IMR-90 (cell line): ENCODE measurements at regions not wholly inside any gene's neighbourhood (a gene's known extent, or its start where the extent isn't known, plus 50 kb on each side); places are given as distances from the start of the nearest gene placed in this dataset.
A peak's percentile ranks its signal among the peaks of the same experiment; 100 is the strongest.

ENCODE experiments used
- ATAC-seq: fragments of 200-7000 bp; cut with Tn5 transposase; 2 replicates; pipeline ENCODE4 v1.9.1; 2020; ENCODE audit warnings: low read depth, mild to moderate bottlenecking, moderate library complexity
- BruUV-seq: library from RNA; stranded (reverse); fragments of 400-500 nt; replicated peaks from 2 replicates; lab custom pipeline; 2021; lab: Mats Ljungman, UMichigan
- CTCF ChIA-PET: fragments of 300-600 bp; formaldehyde crosslinking; extraction: SDS; loops from one replicate; lab custom pipeline; 2021; ENCODE audit warnings: antibody characterized with exemption; lab: Yijun Ruan, JAX
- POLR2A ChIA-PET: fragments of 300-600 bp; sonication (Branson Sonifier 250); formaldehyde crosslinking; loops from one replicate; lab custom pipeline; 2022; ENCODE audit warnings: antibody characterized with exemption; ENCODE audit not compliant: unreplicated experiment; lab: Charles Lee
- DNase-seq: peaks from one replicate; pipeline ENCODE4 v3.0.0; 2013
- H2AFZ ChIP-seq: replicated peaks from 2 replicates; pipeline ENCODE3; 2013; ENCODE audit warnings: low read length, mild to moderate bottlenecking; ENCODE audit not compliant: poor library complexity
- H2AK5ac ChIP-seq: 2 replicates; pipeline ENCODE4 v1.6.1; 2013; ENCODE audit warnings: low read depth, low read length, inconsistent platforms
- H2AK9ac ChIP-seq: replicated peaks from 2 replicates; pipeline ENCODE3; 2013; ENCODE audit warnings: mild to moderate bottlenecking, low read depth, low read length, moderate library complexity; ENCODE audit not compliant: poor library complexity
- H2BK120ac ChIP-seq: 2 replicates; pipeline ENCODE4 v1.6.1; 2013; ENCODE audit warnings: low read depth, low read length, inconsistent platforms
- H2BK15ac ChIP-seq: 3 replicates; pipeline ENCODE4 v1.6.1; 2013; ENCODE audit warnings: low read depth, low read length, inconsistent platforms
- H2BK20ac ChIP-seq: 2 replicates; pipeline ENCODE4 v1.6.1; 2013; ENCODE audit warnings: low read depth, mild to moderate bottlenecking, inconsistent platforms, low read length, moderate library complexity
- H2BK5ac ChIP-seq: 2 replicates; pipeline ENCODE4 v1.6.1; 2013; ENCODE audit warnings: mild to moderate bottlenecking, low read depth, low read length, inconsistent platforms; ENCODE audit not compliant: poor library complexity, severe bottlenecking
- H3K14ac ChIP-seq: replicated peaks from 2 replicates; pipeline ENCODE4 v1.6.1; 2013; ENCODE audit warnings: low read depth, low read length, inconsistent platforms
- H3K18ac ChIP-seq: 2 replicates; pipeline ENCODE4 v1.6.1; 2013; ENCODE audit warnings: low read depth, low read length, control low read depth
- H3K23ac ChIP-seq: 2 replicates; pipeline ENCODE4 v1.6.1; 2013; ENCODE audit warnings: low read depth, low read length, inconsistent platforms
- H3K27ac ChIP-seq: 2 replicates; pipeline ENCODE4 v1.5.1; 2013; ENCODE audit warnings: mild to moderate bottlenecking, control low read depth, low read length; ENCODE audit not compliant: insufficient read depth
- H3K27me3 ChIP-seq: 2 replicates; pipeline ENCODE4 v1.6.1; 2013; ENCODE audit warnings: low read length; ENCODE audit not compliant: control insufficient read depth, insufficient read depth
- H3K36me3 ChIP-seq: 2 replicates; pipeline ENCODE4 v1.6.1; 2013; ENCODE audit warnings: low read length, mixed read lengths; ENCODE audit not compliant: control insufficient read depth, insufficient read depth
- H3K4ac ChIP-seq: 2 replicates; pipeline ENCODE4 v1.6.1; 2013; ENCODE audit warnings: low read depth, low read length, inconsistent platforms
- H3K4me1 ChIP-seq: 2 replicates; pipeline ENCODE4 v1.6.1; 2013; ENCODE audit warnings: low read length, mixed read lengths; ENCODE audit not compliant: control insufficient read depth, insufficient read depth
- H3K4me2 ChIP-seq: 2 replicates; pipeline ENCODE4 v1.6.1; 2013; ENCODE audit warnings: low read depth, mild to moderate bottlenecking, control low read depth, low read length, moderate library complexity
- H3K4me3 ChIP-seq: 2 replicates; pipeline ENCODE4 v1.5.1; 2013; ENCODE audit warnings: low read depth, mild to moderate bottlenecking, control low read depth, low read length, moderate library complexity; ENCODE audit not compliant: insufficient read depth
- H3K56ac ChIP-seq: 2 replicates; pipeline ENCODE4 v1.6.1; 2013; ENCODE audit warnings: low read length, inconsistent platforms; ENCODE audit not compliant: insufficient read depth; ENCODE audit errors: extremely low read depth
- H3K79me1 ChIP-seq, 2 experiments: 2 replicates each; pipeline ENCODE4 v1.6.1; 2013; ENCODE audit warnings: low read length in 2 of 2, inconsistent platforms in 1 of 2, low read depth in 1 of 2
- H3K9ac ChIP-seq: 2 replicates; pipeline ENCODE4 v1.6.1; 2013; ENCODE audit warnings: low read depth, low read length, control low read depth
- H3K9me1 ChIP-seq: 2 replicates; pipeline ENCODE4 v1.6.1; 2013; ENCODE audit warnings: low read length, inconsistent platforms; ENCODE audit not compliant: insufficient read depth
- H3K9me3 ChIP-seq: 2 replicates; pipeline ENCODE4 v1.6.1; 2013; ENCODE audit warnings: low read length; ENCODE audit not compliant: control insufficient read depth, insufficient read depth
- H4K20me1 ChIP-seq: 2 replicates; pipeline ENCODE4 v1.6.1; 2013; ENCODE audit warnings: low read length, inconsistent platforms; ENCODE audit not compliant: insufficient read depth
- H4K5ac ChIP-seq: 2 replicates; pipeline ENCODE4 v1.6.1; 2013; ENCODE audit warnings: mild to moderate bottlenecking, low read depth, low read length, control low read depth
- H4K8ac ChIP-seq, 2 experiments: 2 replicates each; pipeline ENCODE4 v1.6.1; 2013; ENCODE audit warnings: low read depth in 2 of 2, low read length in 2 of 2, control low read depth in 1 of 2, inconsistent platforms in 1 of 2
- H4K91ac ChIP-seq: 2 replicates; pipeline ENCODE4 v1.6.1; 2013; ENCODE audit warnings: low read depth, low read length, inconsistent platforms; ENCODE audit not compliant: insufficient read depth
- CEBPB ChIP-seq: IDR thresholded peaks from 2 replicates; pipeline ENCODE4 v1.6.1; 2012; ENCODE audit warnings: low read depth, low read length, improper control_type of control experiment
- MAFK ChIP-seq: IDR thresholded peaks from 2 replicates; pipeline ENCODE4 v1.6.1; 2012; ENCODE audit warnings: low read depth, low read length, improper control_type of control experiment
- RFX5 ChIP-seq: IDR thresholded peaks from 2 replicates; pipeline ENCODE4 v1.8.0; 2012; ENCODE audit warnings: low read depth, mild to moderate bottlenecking, low read length, moderate library complexity
- WGBS, 2 experiments: methylation state at CpG; one replicate each; pipeline versions ENCODE4 v1.1.5 to v1.1.7; 2013; ENCODE audit warnings: missing lambda C conversion rate in 2 of 2; ENCODE audit not compliant: insufficient read length in 1 of 2; ENCODE audit errors: extremely low coverage in 2 of 2; 5-methylcytosine and 5-hydroxymethylcytosine counted together
- dilution Hi-C: fragments of 300-500 bp; cut with HindIII; formaldehyde crosslinking; loops from one replicate; pipeline ENCODE4 v1.14.3; 2018; ENCODE audit warnings: low sequenced_read_pairs; ENCODE audit not compliant: unreplicated experiment
- in situ Hi-C: fragments of 300-500 bp; cut with MboI; formaldehyde crosslinking; loops from 3 replicates; pipeline ENCODE4 v1.14.3; 2019; ENCODE audit warnings: low sequenced_read_pairs, inconsistent platforms, mixed read lengths
- intact Hi-C: fragments of 100-400 bp; cut with micrococcal nuclease; formaldehyde crosslinking; loops from 2 replicates; pipeline ENCODE4 v1.10.0; 2022

DNA sequence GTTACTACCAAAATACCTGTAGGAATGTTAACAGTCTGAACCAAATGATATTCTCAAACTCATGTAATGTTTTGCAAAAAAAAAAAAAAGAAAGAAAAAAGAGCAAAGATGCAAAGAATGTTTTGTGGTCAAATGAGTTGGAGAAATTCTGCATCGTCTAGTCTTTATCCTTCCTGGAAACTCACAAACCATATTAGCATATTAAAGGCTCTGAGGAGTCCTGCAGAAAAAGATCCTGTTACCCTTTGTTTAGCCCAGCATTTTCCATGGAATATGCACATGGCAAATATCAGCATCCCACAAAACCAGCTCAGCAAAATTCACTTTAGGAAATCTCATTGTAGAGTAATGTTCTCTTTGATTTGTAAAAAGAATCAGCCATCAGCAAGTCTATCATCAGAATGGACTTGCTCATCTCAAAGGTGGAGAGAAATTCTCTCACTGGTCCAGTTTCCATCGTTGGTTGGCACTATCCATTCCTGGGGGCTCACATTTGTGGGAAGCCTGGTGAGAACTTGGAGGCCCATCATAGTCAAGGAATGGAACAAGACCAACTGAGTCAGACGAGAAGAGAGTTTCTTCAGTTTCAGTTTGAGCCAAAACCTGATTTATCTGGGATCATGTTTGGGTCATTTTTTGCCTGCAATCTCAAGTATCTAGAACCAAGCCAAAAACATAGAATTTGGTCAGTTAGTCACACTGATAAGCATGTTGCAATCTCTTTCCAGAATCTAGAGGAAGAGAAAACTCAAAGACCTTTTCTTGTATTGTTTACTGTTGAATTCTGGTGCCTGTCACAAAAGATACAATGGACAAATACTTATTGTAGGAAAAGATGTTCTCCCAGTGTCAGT is 129.8 kb downstream of the TBX5 start:
- no TSS peak for BruUV-seq
- dilution Hi-C loops (no loop called here), in situ Hi-C loops (no loop called here), intact Hi-C loops (no loop called here)
- Histone ChIP-seq H2AK9ac (no peak overlapping the region), H3K79me1 (no peaks in the 10 kb centered on the region), H4K20me1 (no peaks in the 10 kb centered on the region), H4K8ac (no peak overlapping the region), H3K18ac (no peak overlapping the region), H4K91ac (no peak overlapping the region), H3K36me3 (no peaks in the 10 kb centered on the region), H2AFZ (no peak overlapping the region), H3K9me1 (no peaks in the 10 kb centered on the region), H2BK20ac (no peak overlapping the region), H3K23ac (no peak overlapping the region), H3K27me3 (peaks cover 12% of the 10 kb centered on the region), H2BK15ac (no peak overlapping the region), H3K9me3 (no peaks in the 10 kb centered on the region), H3K4ac (no peak overlapping the region), H3K56ac (no peak overlapping the region), H3K27ac (no peak overlapping the region), H3K4me3 (no peak overlapping the region), H3K4me1 (no peaks in the 10 kb centered on the region), H2BK5ac (no peak overlapping the region), H4K5ac (no peak overlapping the region), H2BK120ac (no peak overlapping the region), H3K4me2 (no peak overlapping the region), H3K9ac (no peak overlapping the region), H3K14ac (no peak overlapping the region), H2AK5ac (no peak overlapping the region)
- TF ChIP-seq CEBPB (peak; percentile 25; the same call in 1 of the 2 replicates), RFX5 (no peak), MAFK (no peak)
- no CpG with 5 or more reads among the region's 3 CpGs for WGBS, 2 experiments
- DNase-seq (peak; percentile 12), ATAC-seq (no peak)
- ChIA-PET CTCF (no interaction called here), POLR2A (no interaction called here)
